Cardiac muscle cell (in vitro differentiated cells and primary cell): ENCODE measurements at regions not wholly inside any gene's neighbourhood (a gene's known extent, or its start where the extent isn't known, plus 50 kb on each side); places are given as distances from the start of the nearest gene placed in this dataset.
A peak's percentile ranks its signal among the peaks of the same experiment; 100 is the strongest.

ENCODE experiments used
- DNase-seq, 2 donors: peaks; one replicate each; pipeline versions ENCODE4 v3.0.0 to v3.0.0-alpha.2; 2010 to 2017; ENCODE audit warnings: low read depth in 1 of 2, low spot score in 1 of 2
- H3K27ac ChIP-seq: fragments of 200-600 bp; sonication (generic); 2 replicates; pipeline ENCODE4 v1.5.1; 2016
- H3K27me3 ChIP-seq: fragments of 200-600 bp; sonication (generic); 2 replicates; pipeline ENCODE4 v1.6.0; 2016; ENCODE audit warnings: control low read depth
- H3K36me3 ChIP-seq: fragments of 200-600 bp; sonication (generic); 2 replicates; pipeline ENCODE4 v1.5.1; 2016; ENCODE audit warnings: control low read depth
- H3K4me1 ChIP-seq: fragments of 200-600 bp; sonication (generic); 2 replicates; pipeline ENCODE4 v1.8.1; 2017; ENCODE audit warnings: low read depth, mild to moderate bottlenecking, mixed run types
- H3K4me3 ChIP-seq: fragments of 200-600 bp; sonication (generic); 2 replicates; pipeline ENCODE4 v1.5.1; 2016; ENCODE audit warnings: mild to moderate bottlenecking
- H3K9me3 ChIP-seq: fragments of 200-600 bp; sonication (generic); 2 replicates; pipeline ENCODE4 v1.5.1; 2017; ENCODE audit warnings: low read depth, mild to moderate bottlenecking, control low read depth
- CTCF ChIP-seq: IDR thresholded peaks from 2 replicates; pipeline ENCODE4 v1.5.1; 2012; ENCODE audit warnings: low read depth, mild to moderate bottlenecking, low read length

- no peak for DNase-seq
- TF ChIP-seq CTCF = no peak
Measured at GRCh38 chr6:91240878-91241603, 654.2 kb upstream of the MAP3K7 start.

GRCh38 chr6:91221072-91221720 is 634.3 kb upstream of the MAP3K7 start:
- no peak for TF ChIP-seq CTCF
- DNase-seq = peak in 1 of 2 donors; percentile 14
- no peaks in the 10 kb centered on the region for H3K27me3 ChIP-seq
- H3K9me3 ChIP-seq = no peaks in the 10 kb centered on the region
- peaks cover 10% of the 10 kb centered on the region for H3K4me1 ChIP-seq
- no peaks in the 10 kb centered on the region for H3K36me3 ChIP-seq
- no peak overlapping the region for H3K4me3 ChIP-seq
- no peak overlapping the region for H3K27ac ChIP-seq

More at GRCh38 chr6:91240878-91241603, 654.2 kb upstream of the MAP3K7 start:
- H3K27ac ChIP-seq = no peak overlapping the region
- H3K27me3 ChIP-seq = no peaks in the 10 kb centered on the region
- H3K4me3 ChIP-seq = no peak overlapping the region
- no peaks in the 10 kb centered on the region for H3K36me3 ChIP-seq
- no peaks in the 10 kb centered on the region for H3K4me1 ChIP-seq
- H3K9me3 ChIP-seq = no peaks in the 10 kb centered on the region

- Histone ChIP-seq H3K36me3 (no peaks in the 10 kb centered on the region), H3K4me1 (no peaks in the 10 kb centered on the region), H3K9me3 (no peaks in the 10 kb centered on the region), H3K4me3 (no peak overlapping the region), H3K27me3 (no peaks in the 10 kb centered on the region), H3K27ac (no peak overlapping the region)
- no peak for TF ChIP-seq CTCF
- DNase-seq = no peak
Measured at GRCh38 chr6:91213229-91213901, 626.5 kb upstream of the MAP3K7 start.

- no peaks in the 10 kb centered on the region for H3K4me1 ChIP-seq
- no peaks in the 10 kb centered on the region for H3K27me3 ChIP-seq
- no peaks in the 10 kb centered on the region for H3K9me3 ChIP-seq
- peak in 1 of 2 donors; percentile 4 for DNase-seq
- no peak overlapping the region for H3K4me3 ChIP-seq
- no peak for TF ChIP-seq CTCF
- H3K36me3 ChIP-seq = no peaks in the 10 kb centered on the region
- no peak overlapping the region for H3K27ac ChIP-seq
Measured at GRCh38 chr6:91198588-91199255, 611.9 kb upstream of the MAP3K7 start.

- no peak for TF ChIP-seq CTCF
- Histone ChIP-seq H3K4me1 (no peaks in the 10 kb centered on the region), H3K27me3 (no peaks in the 10 kb centered on the region), H3K9me3 (no peaks in the 10 kb centered on the region), H3K27ac (no peak overlapping the region), H3K4me3 (no peak overlapping the region), H3K36me3 (no peaks in the 10 kb centered on the region)
- DNase-seq = no peak
Measured at GRCh38 chr6:91196729-91197128, 609.9 kb upstream of the MAP3K7 start.
